ENCODE measurements at regions not wholly inside any gene's neighbourhood (a gene's known extent, or its start where the extent isn't known, plus 50 kb on each side); places are given as distances from the start of the nearest gene placed in this dataset.
"Not testable (repeated sequence)": the region's sequence is repeated elsewhere in the genome, so short reads cannot be mapped to it uniquely, and the experiment has no call there.

GRCh38 chr12:58677833-58678232, 242.5 kb downstream of the LRIG3 start:
- not testable (repeated sequence) for TF ChIP-seq CTCF (IDR thresholded peaks at IDR 0.05); ZFX (IDR thresholded peaks at IDR 0.05; ENCODE audit: borderline replicate concordance)
